CD4-positive, alpha-beta T cell treated with Interleukin-4 for 1 hour (primary cell): ENCODE measurements at regions not wholly inside any gene's neighbourhood (a gene's known extent, or its start where the extent isn't known, plus 50 kb on each side); places are given as distances from the start of the nearest gene placed in this dataset.
"Not testable (repeated sequence)": the region's sequence is repeated elsewhere in the genome, so short reads cannot be mapped to it uniquely, and the experiment has no call there.

Source experiments
- DNase-seq, 2 donors: peaks; one replicate each; pipeline ENCODE4 v3.0.0-alpha.2; 2020 to 2022

GRCh38 chr1:60886090-60886489, 196.3 kb upstream of the NFIA start:
- no peak for DNase-seq

- DNase-seq = no peak
Measured at GRCh38 chr1:60880202-60880601, 202.2 kb upstream of the NFIA start.

GRCh38 chr1:60878323-60878722, 204.0 kb upstream of the NFIA start:
- no peak for DNase-seq

- DNase-seq = no peak
Measured at GRCh38 chr1:60877376-60877775, 205.0 kb upstream of the NFIA start.

- no peak for DNase-seq
Measured at GRCh38 chr1:60876952-60877351, 205.4 kb upstream of the NFIA start.

GRCh38 chr1:60875138-60875537, 207.2 kb upstream of the NFIA start:
- DNase-seq = no peak

- no peak for DNase-seq
Measured at GRCh38 chr1:60874718-60875117, 207.6 kb upstream of the NFIA start.

- DNase-seq = not testable (repeated sequence)
Measured at GRCh38 chr1:60873396-60873795, 209.0 kb upstream of the NFIA start.

- no peak for DNase-seq
Measured at GRCh38 chr1:60872426-60873054, 209.8 kb upstream of the NFIA start.

GRCh38 chr1:60870269-60870865, 212.0 kb upstream of the NFIA start:
- DNase-seq = no peak

GRCh38 chr1:60868901-60869663, 213.3 kb upstream of the NFIA start:
- DNase-seq = no peak

- DNase-seq = no peak
Measured at GRCh38 chr1:60867782-60868181, 214.6 kb upstream of the NFIA start.

GRCh38 chr1:60866917-60867531, 215.3 kb upstream of the NFIA start:
- no peak for DNase-seq

GRCh38 chr1:60866226-60866900, 216.0 kb upstream of the NFIA start:
- DNase-seq = no peak

- DNase-seq = no peak
Measured at GRCh38 chr1:60865166-60865565, 217.2 kb upstream of the NFIA start.

GRCh38 chr1:60864722-60865121, 217.6 kb upstream of the NFIA start:
- DNase-seq = no peak

- no peak for DNase-seq
Measured at GRCh38 chr1:60863131-60863530, 219.2 kb upstream of the NFIA start.

- DNase-seq = no peak
Measured at GRCh38 chr1:60861961-60862567, 220.3 kb upstream of the NFIA start.

- DNase-seq = no peak
Measured at GRCh38 chr1:60859111-60859510, 223.2 kb upstream of the NFIA start.

GRCh38 chr1:60857851-60858250, 224.5 kb upstream of the NFIA start:
- no peak for DNase-seq

- no peak for DNase-seq
Measured at GRCh38 chr1:60850084-60850483, 232.3 kb upstream of the NFIA start.

- DNase-seq = no peak
Measured at GRCh38 chr1:60849401-60849800, 233.0 kb upstream of the NFIA start.
